ENCODE measurements at regions not wholly inside any gene's neighbourhood (a gene's known extent, or its start where the extent isn't known, plus 50 kb on each side); places are given as distances from the start of the nearest gene placed in this dataset.

DNA sequence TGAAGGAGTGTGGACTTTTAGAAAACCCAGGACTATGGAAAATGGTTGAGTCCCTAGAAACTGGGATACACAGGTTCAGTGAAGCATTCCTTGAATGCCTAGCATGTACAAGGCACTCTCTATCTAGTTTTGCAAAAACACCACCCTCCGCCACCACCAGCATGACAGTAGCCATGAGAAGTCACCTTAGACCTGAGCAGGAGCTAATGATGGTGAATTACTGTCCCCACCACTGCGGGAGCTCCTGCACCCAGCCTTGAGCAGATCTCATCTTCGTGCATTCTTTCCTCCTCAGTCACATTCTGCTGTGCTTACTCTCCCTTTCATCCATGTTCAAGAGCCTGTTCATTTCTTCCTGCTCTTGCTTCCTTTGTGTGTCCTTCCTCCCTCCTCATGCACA is 86.2 kb upstream of the ZNF516 start:
- H3K36me3 ChIP-seq (ENCODE audit: control insufficient read depth, insufficient read depth, low read length), result no peaks in the 10 kb centered on the region
- no peak overlapping the region for H3K4me3 ChIP-seq (ENCODE audit: insufficient read depth, low read depth, low read length, poor library complexity, severe bottlenecking)
- DNase-seq, result no peak
- no peaks in the 10 kb centered on the region for H3K9me3 ChIP-seq (ENCODE audit: control insufficient read depth, low read length)
- no peaks in the 10 kb centered on the region for H3K27me3 ChIP-seq (replicated peaks; ENCODE audit: control insufficient read depth, insufficient read depth, low read length, poor library complexity, severe bottlenecking)
- no peaks in the 10 kb centered on the region for H3K4me1 ChIP-seq (ENCODE audit: control insufficient read depth, insufficient read depth, low read length, poor library complexity, severe bottlenecking)
- H3K27ac ChIP-seq (ENCODE audit: insufficient read depth, low read length, poor library complexity, severe bottlenecking), result no peak overlapping the region

DNA sequence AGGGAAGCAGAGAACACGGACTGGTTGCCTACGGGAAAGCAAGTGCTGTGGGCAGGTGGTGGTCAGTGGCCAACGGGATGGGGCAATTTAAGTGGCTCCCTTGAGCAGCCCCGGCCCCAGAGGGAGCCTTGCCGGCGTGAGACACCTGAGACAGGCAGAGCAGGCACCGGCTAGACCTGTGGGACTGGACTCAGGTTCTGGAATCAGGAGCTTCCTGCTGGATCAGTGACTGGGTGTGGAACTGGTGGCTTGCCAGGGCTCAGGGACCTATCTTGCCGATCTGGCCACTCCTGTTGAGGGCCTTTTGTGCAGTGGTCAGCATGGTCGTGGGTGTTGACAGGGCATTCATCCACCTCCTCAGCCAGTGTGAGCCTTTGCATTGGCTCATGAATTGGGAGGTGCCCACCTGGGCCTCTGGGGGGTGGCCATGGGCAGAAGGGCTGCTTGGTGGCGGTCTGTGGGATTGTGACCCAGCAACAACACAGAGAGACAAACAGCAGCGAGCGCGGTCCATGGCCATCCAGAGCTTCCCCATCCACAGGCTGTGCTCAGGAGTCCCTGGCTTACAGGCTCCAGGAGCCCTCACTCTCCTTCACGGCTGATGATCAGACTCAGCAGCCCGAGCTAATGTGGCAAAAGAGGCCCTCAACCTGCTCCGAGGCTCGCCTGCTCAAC is 85.4 kb upstream of the ZNF516 start:
- Histone ChIP-seq H3K4me1 (ENCODE audit: control insufficient read depth, insufficient read depth, low read length, poor library complexity, severe bottlenecking) (no peaks in the 10 kb centered on the region), H3K27me3 (replicated peaks; ENCODE audit: control insufficient read depth, insufficient read depth, low read length, poor library complexity, severe bottlenecking) (no peaks in the 10 kb centered on the region), H3K36me3 (ENCODE audit: control insufficient read depth, insufficient read depth, low read length) (no peaks in the 10 kb centered on the region), H3K9me3 (ENCODE audit: control insufficient read depth, low read length) (no peaks in the 10 kb centered on the region), H3K27ac (ENCODE audit: insufficient read depth, low read length, poor library complexity, severe bottlenecking) (no peak overlapping the region), H3K4me3 (ENCODE audit: insufficient read depth, low read depth, low read length, poor library complexity, severe bottlenecking) (no peak overlapping the region)
- no peak for DNase-seq

DNA sequence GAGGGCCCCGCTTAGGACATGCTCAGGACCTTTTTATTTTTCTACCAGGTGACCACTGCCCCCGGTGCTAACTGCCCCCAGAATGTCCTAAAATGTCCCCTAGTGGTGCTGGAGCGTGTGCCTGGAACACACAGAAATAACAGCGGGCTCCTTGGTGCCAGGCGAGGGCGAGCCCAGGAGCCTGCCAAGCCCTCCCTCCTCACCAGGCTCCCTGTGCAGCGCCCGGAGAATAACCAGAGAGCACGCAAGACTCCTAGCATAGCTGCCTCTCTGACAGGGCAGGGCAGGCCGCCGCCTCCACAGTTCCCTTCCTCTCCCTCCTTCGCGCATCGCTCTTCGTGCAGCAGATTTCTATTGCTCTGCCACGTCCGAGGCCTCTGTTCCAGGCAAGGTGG is 84.3 kb upstream of the ZNF516 start:
- H3K4me3 ChIP-seq (ENCODE audit: insufficient read depth, low read depth, low read length, poor library complexity, severe bottlenecking), result no peak overlapping the region

DNA sequence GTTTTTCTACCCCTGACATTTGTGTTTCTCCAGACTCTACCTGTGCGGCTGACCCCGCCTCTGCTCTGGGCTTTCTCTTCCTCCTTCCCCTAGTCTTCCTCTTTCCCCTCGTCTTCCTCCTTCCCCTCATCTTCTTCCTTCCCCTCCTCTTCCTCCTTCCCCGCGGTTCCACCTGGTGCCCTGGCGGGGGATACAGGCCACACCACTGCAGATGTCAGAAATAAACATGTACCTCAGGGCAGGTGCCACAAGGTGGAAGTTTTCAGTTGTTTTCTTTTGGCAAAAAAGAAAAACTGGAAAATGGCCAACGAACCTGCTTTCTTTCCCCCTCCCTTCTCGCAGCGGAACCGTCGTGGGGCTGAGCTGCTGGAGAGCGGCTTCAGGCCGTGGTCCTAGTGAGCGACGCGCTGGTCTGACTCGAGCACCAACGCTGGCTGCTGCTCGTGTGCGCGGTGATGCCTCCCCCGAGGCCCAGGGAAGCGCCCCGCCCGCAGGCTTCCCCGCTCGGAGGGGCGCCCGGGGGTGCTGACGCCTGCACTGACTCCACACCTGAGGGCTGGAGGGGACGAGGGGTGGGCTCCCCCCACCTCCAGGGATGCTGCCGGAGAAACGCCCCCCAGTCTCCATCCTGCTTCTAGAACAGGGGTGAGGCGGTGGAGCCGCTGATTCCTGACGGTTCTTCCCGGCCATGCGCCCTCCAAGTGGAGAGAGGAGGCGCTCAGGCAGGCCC is 83.7 kb upstream of the ZNF516 start:
- H3K9me3 ChIP-seq (ENCODE audit: control insufficient read depth, low read length), result no peaks in the 10 kb centered on the region
- no peak overlapping the region for H3K4me3 ChIP-seq (ENCODE audit: insufficient read depth, low read depth, low read length, poor library complexity, severe bottlenecking)
- H3K4me1 ChIP-seq (ENCODE audit: control insufficient read depth, insufficient read depth, low read length, poor library complexity, severe bottlenecking), result no peaks in the 10 kb centered on the region
- DNase-seq, result no peak
- H3K27ac ChIP-seq (ENCODE audit: insufficient read depth, low read length, poor library complexity, severe bottlenecking), result no peak overlapping the region
- no peaks in the 10 kb centered on the region for H3K27me3 ChIP-seq (replicated peaks; ENCODE audit: control insufficient read depth, insufficient read depth, low read length, poor library complexity, severe bottlenecking)
- H3K36me3 ChIP-seq (ENCODE audit: control insufficient read depth, insufficient read depth, low read length), result no peaks in the 10 kb centered on the region

More for the DNA sequence above, 84.3 kb upstream of the ZNF516 start:
- no peaks in the 10 kb centered on the region for H3K27me3 ChIP-seq (replicated peaks; ENCODE audit: control insufficient read depth, insufficient read depth, low read length, poor library complexity, severe bottlenecking)
- no peaks in the 10 kb centered on the region for H3K9me3 ChIP-seq (ENCODE audit: control insufficient read depth, low read length)
- H3K27ac ChIP-seq (ENCODE audit: insufficient read depth, low read length, poor library complexity, severe bottlenecking), result no peak overlapping the region
- no peaks in the 10 kb centered on the region for H3K4me1 ChIP-seq (ENCODE audit: control insufficient read depth, insufficient read depth, low read length, poor library complexity, severe bottlenecking)
- DNase-seq, result no peak
- no peaks in the 10 kb centered on the region for H3K36me3 ChIP-seq (ENCODE audit: control insufficient read depth, insufficient read depth, low read length)

DNA sequence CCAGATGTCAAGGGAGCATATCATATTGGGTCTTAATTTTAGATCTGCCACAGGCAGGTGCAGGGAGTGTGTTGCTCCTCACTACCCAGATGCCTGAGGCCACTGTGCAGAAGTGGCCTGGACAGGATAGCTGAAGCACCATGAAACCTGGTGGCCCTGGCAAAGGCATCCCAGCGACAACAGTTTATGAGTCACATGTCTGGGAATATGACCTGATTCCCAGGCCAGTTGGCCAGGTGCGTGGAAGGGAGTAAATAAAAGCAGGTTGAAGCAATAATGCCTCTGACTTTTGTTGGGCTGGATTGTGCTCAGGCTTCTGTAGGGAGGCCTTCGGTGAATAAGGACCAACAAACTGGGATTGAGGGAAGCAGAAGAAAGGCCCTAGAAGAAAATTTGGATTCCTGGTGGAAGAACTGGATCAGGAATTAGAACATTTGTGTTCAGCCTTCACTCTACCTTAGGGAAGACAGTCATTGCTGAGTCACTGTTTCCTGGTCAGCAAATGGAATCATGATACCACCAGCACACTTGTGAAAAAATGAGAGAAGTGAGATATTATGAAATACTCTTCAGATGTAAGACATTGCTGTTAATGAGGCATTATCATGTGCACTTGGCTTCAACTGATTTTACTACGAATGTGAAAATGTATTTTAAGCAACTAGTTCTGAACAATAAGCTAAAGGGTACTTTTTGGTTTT is 78.4 kb upstream of the ZNF516 start:
- no peak overlapping the region for H3K4me3 ChIP-seq (ENCODE audit: insufficient read depth, low read depth, low read length, poor library complexity, severe bottlenecking)
- DNase-seq, result no peak
- H3K27me3 ChIP-seq (replicated peaks; ENCODE audit: control insufficient read depth, insufficient read depth, low read length, poor library complexity, severe bottlenecking), result peaks cover 5% of the 10 kb centered on the region
- no peaks in the 10 kb centered on the region for H3K4me1 ChIP-seq (ENCODE audit: control insufficient read depth, insufficient read depth, low read length, poor library complexity, severe bottlenecking)
- H3K27ac ChIP-seq (ENCODE audit: insufficient read depth, low read length, poor library complexity, severe bottlenecking), result no peak overlapping the region
- H3K9me3 ChIP-seq (ENCODE audit: control insufficient read depth, low read length), result no peaks in the 10 kb centered on the region
- no peaks in the 10 kb centered on the region for H3K36me3 ChIP-seq (ENCODE audit: control insufficient read depth, insufficient read depth, low read length)

DNA sequence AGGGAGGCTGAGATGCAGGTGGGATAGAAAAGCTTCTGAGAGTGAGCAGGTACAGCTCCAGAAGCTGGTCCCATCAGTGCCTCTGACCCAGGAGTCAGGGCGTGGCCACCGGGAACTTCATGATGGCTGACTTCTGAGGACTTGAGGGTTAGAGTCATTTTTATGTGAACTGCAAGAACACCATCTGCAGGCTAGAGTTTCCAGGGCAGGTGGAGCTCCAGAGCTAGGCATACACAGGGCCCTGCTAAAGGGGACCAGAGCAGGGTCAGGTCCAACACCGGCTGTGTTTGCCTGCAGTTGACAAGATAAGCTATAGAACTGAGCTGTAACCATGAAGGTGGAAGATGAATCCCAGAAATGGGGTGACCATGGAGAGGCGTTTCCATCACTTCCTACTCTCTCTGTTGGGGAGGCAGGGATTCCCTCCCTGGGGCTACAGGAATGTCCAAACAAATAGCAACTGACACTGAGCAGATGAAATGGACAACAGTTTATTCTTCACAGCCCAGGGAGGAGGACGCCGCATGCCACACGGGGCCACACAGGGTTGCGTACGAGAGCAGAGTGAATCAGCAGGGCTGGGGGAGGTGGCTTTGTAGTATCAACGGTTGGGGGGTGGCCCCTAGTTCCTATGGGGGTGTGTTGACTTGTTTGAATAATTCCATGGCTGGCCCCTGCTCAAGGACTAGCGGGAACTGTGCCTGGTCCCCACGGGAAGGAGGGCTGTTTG is 77.6 kb upstream of the ZNF516 start:
- Histone ChIP-seq H3K36me3 (ENCODE audit: control insufficient read depth, insufficient read depth, low read length) (no peaks in the 10 kb centered on the region), H3K4me3 (ENCODE audit: insufficient read depth, low read depth, low read length, poor library complexity, severe bottlenecking) (no peak overlapping the region), H3K27me3 (replicated peaks; ENCODE audit: control insufficient read depth, insufficient read depth, low read length, poor library complexity, severe bottlenecking) (peaks cover 5% of the 10 kb centered on the region), H3K9me3 (ENCODE audit: control insufficient read depth, low read length) (no peaks in the 10 kb centered on the region), H3K4me1 (ENCODE audit: control insufficient read depth, insufficient read depth, low read length, poor library complexity, severe bottlenecking) (no peaks in the 10 kb centered on the region), H3K27ac (ENCODE audit: insufficient read depth, low read length, poor library complexity, severe bottlenecking) (no peak overlapping the region)
- no peak for DNase-seq

DNA sequence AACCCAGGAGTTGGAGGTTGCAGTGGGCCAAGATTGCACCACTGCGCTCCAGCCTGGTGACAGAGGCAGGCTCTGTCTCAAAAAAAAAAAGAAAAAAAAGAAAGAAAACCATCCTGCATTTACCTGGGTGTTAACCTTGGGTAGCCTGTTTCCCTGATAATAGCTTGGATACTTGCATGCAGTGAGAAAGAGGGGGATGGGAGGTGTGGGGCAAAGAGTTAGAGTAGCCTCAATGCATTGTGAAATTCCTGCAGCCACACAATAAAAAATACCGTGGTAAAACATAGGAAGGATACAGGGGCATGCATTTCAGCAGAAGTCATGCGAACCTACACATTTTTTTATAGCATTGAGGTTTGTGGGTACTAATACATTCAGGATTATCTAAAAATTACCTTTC is 76.6 kb upstream of the ZNF516 start:
- Histone ChIP-seq H3K4me1 (ENCODE audit: control insufficient read depth, insufficient read depth, low read length, poor library complexity, severe bottlenecking) (no peaks in the 10 kb centered on the region), H3K27ac (ENCODE audit: insufficient read depth, low read length, poor library complexity, severe bottlenecking) (no peak overlapping the region), H3K27me3 (replicated peaks; ENCODE audit: control insufficient read depth, insufficient read depth, low read length, poor library complexity, severe bottlenecking) (peaks cover 5% of the 10 kb centered on the region), H3K9me3 (ENCODE audit: control insufficient read depth, low read length) (no peaks in the 10 kb centered on the region), H3K36me3 (ENCODE audit: control insufficient read depth, insufficient read depth, low read length) (no peaks in the 10 kb centered on the region), H3K4me3 (ENCODE audit: insufficient read depth, low read depth, low read length, poor library complexity, severe bottlenecking) (no peak overlapping the region)
- DNase-seq, result no peak

DNA sequence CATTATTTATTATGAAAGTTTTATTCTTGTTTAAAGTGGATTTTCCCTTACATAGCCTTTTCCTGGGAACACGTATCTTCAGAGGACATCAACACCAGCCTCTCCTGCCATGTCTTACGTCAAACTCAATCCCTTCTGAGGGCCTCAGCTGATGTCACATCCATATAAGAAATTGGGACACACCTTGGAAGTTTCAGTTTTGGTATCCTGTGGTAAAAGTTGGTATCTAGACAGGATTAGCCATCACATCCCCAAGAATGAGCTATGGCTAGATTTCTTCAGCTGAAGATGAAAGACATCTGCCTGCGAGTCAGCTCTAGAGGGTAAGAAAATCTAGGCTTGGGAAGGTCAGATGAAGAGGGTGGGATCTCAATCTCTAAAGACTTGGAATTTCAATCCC is 75.8 kb upstream of the ZNF516 start:
- Histone ChIP-seq H3K27ac (ENCODE audit: insufficient read depth, low read length, poor library complexity, severe bottlenecking) (no peak overlapping the region), H3K9me3 (ENCODE audit: control insufficient read depth, low read length) (no peaks in the 10 kb centered on the region), H3K4me3 (ENCODE audit: insufficient read depth, low read depth, low read length, poor library complexity, severe bottlenecking) (no peak overlapping the region), H3K27me3 (replicated peaks; ENCODE audit: control insufficient read depth, insufficient read depth, low read length, poor library complexity, severe bottlenecking) (peaks cover 5% of the 10 kb centered on the region), H3K4me1 (ENCODE audit: control insufficient read depth, insufficient read depth, low read length, poor library complexity, severe bottlenecking) (no peaks in the 10 kb centered on the region), H3K36me3 (ENCODE audit: control insufficient read depth, insufficient read depth, low read length) (no peaks in the 10 kb centered on the region)
- no peak for DNase-seq

DNA sequence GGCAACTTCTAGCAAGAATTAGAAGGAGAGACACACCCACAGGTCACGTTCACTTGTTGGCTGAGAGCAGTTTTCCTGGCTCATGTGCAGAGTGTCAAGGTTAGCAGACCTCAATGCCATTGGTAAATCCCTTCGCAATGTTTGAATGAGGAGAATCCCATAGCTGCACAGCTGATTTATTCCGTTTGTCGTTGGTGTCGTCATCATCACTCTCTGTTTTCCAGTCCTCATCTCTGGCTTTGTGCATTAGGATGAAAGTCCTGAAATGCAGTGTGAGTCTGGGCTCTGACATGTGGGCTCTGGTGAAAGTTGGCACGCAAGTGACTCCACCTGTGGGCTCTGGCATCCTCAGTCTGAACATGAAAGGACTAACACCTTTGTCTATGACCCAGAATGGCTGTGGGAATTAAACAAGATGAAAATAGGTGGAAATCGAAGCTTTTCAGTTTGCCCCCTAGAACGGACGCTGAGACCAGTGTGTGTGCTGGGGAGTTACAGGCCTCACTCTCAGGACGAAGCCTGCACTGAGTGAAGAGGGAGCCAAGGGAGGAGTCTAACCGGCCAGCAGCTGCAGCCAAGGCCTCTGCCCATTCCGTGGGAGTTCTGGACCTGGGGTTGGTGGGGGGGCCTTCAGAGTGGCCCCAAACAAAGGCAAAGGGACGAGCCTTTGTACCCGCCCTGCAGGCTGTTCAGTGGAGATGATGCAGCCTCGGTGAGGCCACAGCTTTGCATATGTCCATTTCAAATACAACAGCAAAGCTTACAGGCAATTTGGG is 74.8 kb upstream of the ZNF516 start:
- Histone ChIP-seq H3K9me3 (ENCODE audit: control insufficient read depth, low read length) (no peaks in the 10 kb centered on the region), H3K4me1 (ENCODE audit: control insufficient read depth, insufficient read depth, low read length, poor library complexity, severe bottlenecking) (no peaks in the 10 kb centered on the region), H3K36me3 (ENCODE audit: control insufficient read depth, insufficient read depth, low read length) (no peaks in the 10 kb centered on the region), H3K4me3 (ENCODE audit: insufficient read depth, low read depth, low read length, poor library complexity, severe bottlenecking) (no peak overlapping the region), H3K27ac (ENCODE audit: insufficient read depth, low read length, poor library complexity, severe bottlenecking) (no peak overlapping the region), H3K27me3 (replicated peaks; ENCODE audit: control insufficient read depth, insufficient read depth, low read length, poor library complexity, severe bottlenecking) (peaks cover 5% of the 10 kb centered on the region)
- DNase-seq, result no peak
